Fibroblast of the aortic adventitia (primary cell): ENCODE measurements at regions not wholly inside any gene's neighbourhood (a gene's known extent, or its start where the extent isn't known, plus 50 kb on each side); places are given as distances from the start of the nearest gene placed in this dataset.
A peak's percentile ranks its signal among the peaks of the same experiment; 100 is the strongest.

Source experiments
- DNase-seq: peaks from one replicate; pipeline ENCODE4 v3.0.0-alpha.2; 2010; ENCODE audit warnings: low read depth
- H3K4me3 ChIP-seq: 2 replicates; pipeline ENCODE4 v1.5.1; 2011; ENCODE audit warnings: low read depth, mild to moderate bottlenecking, control low read depth, low read length, moderate library complexity
- TF ChIP-seq, protein P1 (sequence below): IDR thresholded peaks from 2 replicates; pipeline ENCODE4 v1.5.1; 2011; ENCODE audit warnings: mild to moderate bottlenecking, low read length, control low read depth, inconsistent platforms; ENCODE audit not compliant: insufficient read depth

DNA sequence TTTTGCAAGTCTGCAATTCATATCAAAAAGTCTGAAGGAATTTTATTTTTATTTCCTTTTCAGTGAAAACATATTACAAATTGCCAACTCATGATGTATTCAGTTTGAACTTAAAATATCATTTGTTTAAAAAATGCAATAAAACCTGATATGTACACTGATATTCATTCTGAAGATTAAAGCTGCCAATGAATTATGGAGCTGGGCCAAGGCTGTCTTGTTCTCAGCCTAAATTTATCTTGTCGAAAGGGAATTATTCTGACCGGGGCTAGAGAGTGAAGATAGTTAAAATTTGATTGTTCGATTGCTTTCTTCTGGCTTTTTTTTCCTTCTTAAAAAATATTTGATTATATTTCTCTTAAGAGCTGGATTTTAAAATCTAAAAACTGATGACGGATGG lies 54.0 kb upstream of the RBFOX1 start:
- no peak for DNase-seq
- TF ChIP-seq, protein P1, sequence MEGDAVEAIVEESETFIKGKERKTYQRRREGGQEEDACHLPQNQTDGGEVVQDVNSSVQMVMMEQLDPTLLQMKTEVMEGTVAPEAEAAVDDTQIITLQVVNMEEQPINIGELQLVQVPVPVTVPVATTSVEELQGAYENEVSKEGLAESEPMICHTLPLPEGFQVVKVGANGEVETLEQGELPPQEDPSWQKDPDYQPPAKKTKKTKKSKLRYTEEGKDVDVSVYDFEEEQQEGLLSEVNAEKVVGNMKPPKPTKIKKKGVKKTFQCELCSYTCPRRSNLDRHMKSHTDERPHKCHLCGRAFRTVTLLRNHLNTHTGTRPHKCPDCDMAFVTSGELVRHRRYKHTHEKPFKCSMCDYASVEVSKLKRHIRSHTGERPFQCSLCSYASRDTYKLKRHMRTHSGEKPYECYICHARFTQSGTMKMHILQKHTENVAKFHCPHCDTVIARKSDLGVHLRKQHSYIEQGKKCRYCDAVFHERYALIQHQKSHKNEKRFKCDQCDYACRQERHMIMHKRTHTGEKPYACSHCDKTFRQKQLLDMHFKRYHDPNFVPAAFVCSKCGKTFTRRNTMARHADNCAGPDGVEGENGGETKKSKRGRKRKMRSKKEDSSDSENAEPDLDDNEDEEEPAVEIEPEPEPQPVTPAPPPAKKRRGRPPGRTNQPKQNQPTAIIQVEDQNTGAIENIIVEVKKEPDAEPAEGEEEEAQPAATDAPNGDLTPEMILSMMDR, result no peak
- H3K4me3 ChIP-seq, result no peak overlapping the region

DNA sequence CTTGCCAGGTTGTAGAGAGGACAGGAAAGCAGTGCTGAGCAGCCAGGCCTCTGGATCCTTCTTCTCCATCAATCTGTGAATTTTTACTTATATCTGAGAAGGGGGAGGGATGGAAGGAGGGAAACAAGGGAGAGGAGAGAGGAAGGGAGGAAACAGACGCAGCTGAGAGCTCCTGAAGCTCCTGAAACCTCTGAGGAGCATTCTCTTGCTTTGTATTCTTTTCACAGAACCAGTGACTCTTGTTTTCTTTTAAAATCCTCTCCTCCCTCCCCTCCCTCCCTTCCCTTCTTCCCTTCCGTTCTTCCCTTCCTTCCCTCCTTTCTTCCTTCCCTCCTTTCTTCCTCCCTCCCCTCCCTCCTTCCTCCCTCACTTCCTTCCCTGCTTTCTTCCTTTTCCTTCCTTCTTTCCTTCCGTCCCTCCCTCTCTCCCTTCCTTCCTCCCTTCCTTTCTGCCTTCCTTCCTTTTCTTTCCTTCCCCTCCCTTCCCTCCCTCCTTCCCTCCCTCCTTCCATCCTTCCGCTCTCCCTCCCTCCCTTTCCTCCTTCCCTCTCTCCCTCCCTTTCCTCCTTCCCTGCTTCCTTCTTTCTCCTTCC lies 60.0 kb upstream of the RBFOX1 start:
- H3K4me3 ChIP-seq, result no peak overlapping the region
- no peak for DNase-seq
- TF ChIP-seq, protein P1, result no peak

DNA sequence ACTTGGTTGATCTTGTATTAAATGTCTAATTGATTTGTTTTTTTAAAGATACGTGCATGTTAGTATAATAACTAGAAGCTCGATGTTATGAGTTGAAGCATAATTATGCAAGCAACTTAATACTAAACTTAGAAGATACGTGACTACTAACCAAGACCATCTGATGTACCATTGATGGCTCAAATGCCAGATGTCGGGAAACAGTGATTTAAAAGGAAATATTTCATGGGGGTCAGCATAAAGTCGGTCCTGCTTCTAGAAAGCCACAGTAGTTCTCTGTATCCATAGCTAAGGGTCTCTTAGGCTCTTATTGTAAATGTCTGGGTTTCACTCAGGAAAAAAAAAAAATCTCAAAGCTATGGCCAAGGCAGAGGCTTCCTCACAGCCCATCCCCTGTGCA lies 61.2 kb upstream of the RBFOX1 start:
- no peak for DNase-seq

DNA sequence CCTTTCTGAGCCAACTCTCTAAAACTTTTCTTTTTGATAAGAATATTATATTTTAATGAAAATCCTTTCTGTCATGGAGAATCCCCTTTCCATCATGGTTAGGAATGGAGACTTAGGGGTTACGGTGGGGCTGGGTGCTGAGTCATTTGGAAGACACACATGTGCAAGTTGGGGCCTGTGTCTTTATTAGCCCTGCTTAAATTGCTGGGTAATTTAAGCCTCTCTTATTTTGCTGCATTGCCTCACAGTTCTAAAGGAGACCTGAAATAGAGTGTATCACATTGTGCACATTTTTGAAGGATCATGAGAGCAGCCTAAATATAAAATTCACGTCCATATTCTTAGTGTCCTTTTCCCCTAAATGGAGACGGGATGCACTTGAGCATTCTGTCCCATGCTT lies 61.8 kb upstream of the RBFOX1 start:
- TF ChIP-seq, protein P1, result no peak
- H3K4me3 ChIP-seq, result no peak overlapping the region
- no peak for DNase-seq

More for the DNA sequence above, 61.2 kb upstream of the RBFOX1 start:
- TF ChIP-seq, protein P1, result no peak
- H3K4me3 ChIP-seq, result no peak overlapping the region

DNA sequence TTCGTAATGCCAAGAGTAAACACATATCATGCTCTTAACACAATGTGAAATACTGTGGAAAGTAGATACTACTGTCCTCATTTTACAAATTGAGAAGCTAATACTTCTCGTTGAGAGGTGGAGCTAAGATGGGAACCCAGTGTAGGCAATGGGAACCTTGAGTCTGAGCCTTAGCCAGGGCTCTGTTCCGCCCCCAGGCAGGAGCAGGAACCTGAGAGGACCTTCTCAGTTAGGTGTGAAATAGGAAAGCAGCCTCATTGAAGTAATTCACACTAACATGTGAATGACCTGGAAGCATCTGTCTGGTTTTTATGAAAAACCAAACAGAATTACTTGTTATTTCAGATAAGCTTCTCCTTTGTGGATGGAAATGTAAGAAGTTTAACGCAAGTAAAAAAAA lies 62.6 kb upstream of the RBFOX1 start:
- TF ChIP-seq, protein P1, result no peak
- no peak for DNase-seq
- no peak overlapping the region for H3K4me3 ChIP-seq

DNA sequence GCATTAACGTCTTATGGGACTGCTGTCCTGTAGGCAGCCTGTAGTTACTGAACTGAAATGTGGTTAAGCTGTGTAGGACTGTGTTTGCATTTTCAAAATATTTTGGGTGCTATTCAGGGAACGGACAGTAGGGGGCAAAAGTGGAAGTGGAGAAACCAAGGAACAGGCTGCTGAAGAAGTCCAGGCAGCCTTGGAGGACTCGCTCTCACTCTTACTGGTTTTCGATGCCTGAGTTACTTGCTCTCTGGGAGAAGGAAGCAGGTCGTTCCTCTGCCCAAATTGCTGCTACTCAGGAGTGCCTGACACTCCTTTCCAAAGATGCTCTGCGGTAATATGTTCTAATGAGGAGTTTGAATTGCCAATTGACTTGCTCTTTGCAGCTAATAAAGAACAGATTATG lies 64.5 kb upstream of the RBFOX1 start:
- DNase-seq, result no peak
- no peak overlapping the region for H3K4me3 ChIP-seq
- TF ChIP-seq, protein P1, result peak; percentile 35

DNA sequence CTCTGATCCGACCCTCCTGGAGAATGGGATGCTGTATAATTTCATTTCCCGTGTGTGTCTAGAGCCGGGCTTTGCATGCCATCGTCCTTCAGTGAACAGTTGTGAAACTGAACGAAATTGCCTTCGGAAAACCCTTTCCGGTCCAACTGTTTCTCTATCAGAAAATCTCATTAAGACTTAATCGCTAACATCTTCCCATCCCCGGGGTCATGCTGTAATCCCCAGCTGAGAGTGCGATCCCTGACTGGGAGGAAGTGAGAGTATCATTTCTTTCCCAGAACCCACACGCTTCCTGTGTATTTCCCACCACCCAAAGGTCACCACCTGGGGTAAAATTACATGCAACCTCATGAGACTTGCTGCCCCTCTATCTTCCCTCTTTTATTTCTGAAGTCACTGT lies 75.6 kb upstream of the RBFOX1 start:
- DNase-seq, result no peak
- TF ChIP-seq, protein P1, result no peak
- no peak overlapping the region for H3K4me3 ChIP-seq
